IMR-90 (cell line): ENCODE measurements at regions not wholly inside any gene's neighbourhood (a gene's known extent, or its start where the extent isn't known, plus 50 kb on each side); places are given as distances from the start of the nearest gene placed in this dataset.
"Not testable (repeated sequence)": the region's sequence is repeated elsewhere in the genome, so short reads cannot be mapped to it uniquely, and the experiment has no call there.

Source experiments
- ATAC-seq: fragments of 200-7000 bp; cut with Tn5 transposase; 2 replicates; pipeline ENCODE4 v1.9.1; 2020; ENCODE audit warnings: low read depth, mild to moderate bottlenecking, moderate library complexity
- BruUV-seq: library from RNA; stranded (reverse); fragments of 400-500 nt; replicated peaks from 2 replicates; lab custom pipeline; 2021; lab: Mats Ljungman, UMichigan
- CTCF ChIA-PET: fragments of 300-600 bp; formaldehyde crosslinking; extraction: SDS; loops from one replicate; lab custom pipeline; 2021; ENCODE audit warnings: antibody characterized with exemption; lab: Yijun Ruan, JAX
- POLR2A ChIA-PET: fragments of 300-600 bp; sonication (Branson Sonifier 250); formaldehyde crosslinking; loops from one replicate; lab custom pipeline; 2022; ENCODE audit warnings: antibody characterized with exemption; ENCODE audit not compliant: unreplicated experiment; lab: Charles Lee
- DNase-seq: peaks from one replicate; pipeline ENCODE4 v3.0.0; 2013
- H2AFZ ChIP-seq: replicated peaks from 2 replicates; pipeline ENCODE3; 2013; ENCODE audit warnings: low read length, mild to moderate bottlenecking; ENCODE audit not compliant: poor library complexity
- H2AK5ac ChIP-seq: 2 replicates; pipeline ENCODE4 v1.6.1; 2013; ENCODE audit warnings: low read depth, low read length, inconsistent platforms
- H2AK9ac ChIP-seq: replicated peaks from 2 replicates; pipeline ENCODE3; 2013; ENCODE audit warnings: mild to moderate bottlenecking, low read depth, low read length, moderate library complexity; ENCODE audit not compliant: poor library complexity
- H2BK120ac ChIP-seq: 2 replicates; pipeline ENCODE4 v1.6.1; 2013; ENCODE audit warnings: low read depth, low read length, inconsistent platforms
- H2BK15ac ChIP-seq: 3 replicates; pipeline ENCODE4 v1.6.1; 2013; ENCODE audit warnings: low read depth, low read length, inconsistent platforms
- H2BK20ac ChIP-seq: 2 replicates; pipeline ENCODE4 v1.6.1; 2013; ENCODE audit warnings: low read depth, mild to moderate bottlenecking, inconsistent platforms, low read length, moderate library complexity
- H2BK5ac ChIP-seq: 2 replicates; pipeline ENCODE4 v1.6.1; 2013; ENCODE audit warnings: mild to moderate bottlenecking, low read depth, low read length, inconsistent platforms; ENCODE audit not compliant: poor library complexity, severe bottlenecking
- H3K14ac ChIP-seq: replicated peaks from 2 replicates; pipeline ENCODE4 v1.6.1; 2013; ENCODE audit warnings: low read depth, low read length, inconsistent platforms
- H3K18ac ChIP-seq: 2 replicates; pipeline ENCODE4 v1.6.1; 2013; ENCODE audit warnings: low read depth, low read length, control low read depth
- H3K23ac ChIP-seq: 2 replicates; pipeline ENCODE4 v1.6.1; 2013; ENCODE audit warnings: low read depth, low read length, inconsistent platforms
- H3K27ac ChIP-seq: 2 replicates; pipeline ENCODE4 v1.5.1; 2013; ENCODE audit warnings: mild to moderate bottlenecking, control low read depth, low read length; ENCODE audit not compliant: insufficient read depth
- H3K27me3 ChIP-seq: 2 replicates; pipeline ENCODE4 v1.6.1; 2013; ENCODE audit warnings: low read length; ENCODE audit not compliant: control insufficient read depth, insufficient read depth
- H3K36me3 ChIP-seq: 2 replicates; pipeline ENCODE4 v1.6.1; 2013; ENCODE audit warnings: low read length, mixed read lengths; ENCODE audit not compliant: control insufficient read depth, insufficient read depth
- H3K4ac ChIP-seq: 2 replicates; pipeline ENCODE4 v1.6.1; 2013; ENCODE audit warnings: low read depth, low read length, inconsistent platforms
- H3K4me1 ChIP-seq: 2 replicates; pipeline ENCODE4 v1.6.1; 2013; ENCODE audit warnings: low read length, mixed read lengths; ENCODE audit not compliant: control insufficient read depth, insufficient read depth
- H3K4me2 ChIP-seq: 2 replicates; pipeline ENCODE4 v1.6.1; 2013; ENCODE audit warnings: low read depth, mild to moderate bottlenecking, control low read depth, low read length, moderate library complexity
- H3K4me3 ChIP-seq: 2 replicates; pipeline ENCODE4 v1.5.1; 2013; ENCODE audit warnings: low read depth, mild to moderate bottlenecking, control low read depth, low read length, moderate library complexity; ENCODE audit not compliant: insufficient read depth
- H3K56ac ChIP-seq: 2 replicates; pipeline ENCODE4 v1.6.1; 2013; ENCODE audit warnings: low read length, inconsistent platforms; ENCODE audit not compliant: insufficient read depth; ENCODE audit errors: extremely low read depth
- H3K79me1 ChIP-seq, 2 experiments: 2 replicates each; pipeline ENCODE4 v1.6.1; 2013; ENCODE audit warnings: low read length in 2 of 2, inconsistent platforms in 1 of 2, low read depth in 1 of 2
- H3K9ac ChIP-seq: 2 replicates; pipeline ENCODE4 v1.6.1; 2013; ENCODE audit warnings: low read depth, low read length, control low read depth
- H3K9me1 ChIP-seq: 2 replicates; pipeline ENCODE4 v1.6.1; 2013; ENCODE audit warnings: low read length, inconsistent platforms; ENCODE audit not compliant: insufficient read depth
- H3K9me3 ChIP-seq: 2 replicates; pipeline ENCODE4 v1.6.1; 2013; ENCODE audit warnings: low read length; ENCODE audit not compliant: control insufficient read depth, insufficient read depth
- H4K20me1 ChIP-seq: 2 replicates; pipeline ENCODE4 v1.6.1; 2013; ENCODE audit warnings: low read length, inconsistent platforms; ENCODE audit not compliant: insufficient read depth
- H4K5ac ChIP-seq: 2 replicates; pipeline ENCODE4 v1.6.1; 2013; ENCODE audit warnings: mild to moderate bottlenecking, low read depth, low read length, control low read depth
- H4K8ac ChIP-seq, 2 experiments: 2 replicates each; pipeline ENCODE4 v1.6.1; 2013; ENCODE audit warnings: low read depth in 2 of 2, low read length in 2 of 2, control low read depth in 1 of 2, inconsistent platforms in 1 of 2
- H4K91ac ChIP-seq: 2 replicates; pipeline ENCODE4 v1.6.1; 2013; ENCODE audit warnings: low read depth, low read length, inconsistent platforms; ENCODE audit not compliant: insufficient read depth
- ELK1 ChIP-seq: fragments of 150-350 bp; IDR thresholded peaks from 2 replicates; pipeline ENCODE4 v1.6.1; 2016; ENCODE audit warnings: low read depth, mild to moderate bottlenecking, low read length, moderate library complexity, borderline replicate concordance
- RAD21 ChIP-seq: IDR thresholded peaks from 2 replicates; pipeline ENCODE4 v1.6.1; 2012; ENCODE audit warnings: low read length, improper control_type of control experiment
- WGBS, 2 experiments: methylation state at CpG; one replicate each; pipeline versions ENCODE4 v1.1.5 to v1.1.7; 2013; ENCODE audit warnings: missing lambda C conversion rate in 2 of 2; ENCODE audit not compliant: insufficient read length in 1 of 2; ENCODE audit errors: extremely low coverage in 2 of 2; 5-methylcytosine and 5-hydroxymethylcytosine counted together
- dilution Hi-C: fragments of 300-500 bp; cut with HindIII; formaldehyde crosslinking; loops from one replicate; pipeline ENCODE4 v1.14.3; 2018; ENCODE audit warnings: low sequenced_read_pairs; ENCODE audit not compliant: unreplicated experiment
- in situ Hi-C: fragments of 300-500 bp; cut with MboI; formaldehyde crosslinking; loops from 3 replicates; pipeline ENCODE4 v1.14.3; 2019; ENCODE audit warnings: low sequenced_read_pairs, inconsistent platforms, mixed read lengths
- intact Hi-C: fragments of 100-400 bp; cut with micrococcal nuclease; formaldehyde crosslinking; loops from 2 replicates; pipeline ENCODE4 v1.10.0; 2022

- Histone ChIP-seq H4K91ac (no peak overlapping the region), H3K9me3 (no peaks in the 10 kb centered on the region), H3K36me3 (no peaks in the 10 kb centered on the region), H4K5ac (no peak overlapping the region), H3K4me2 (no peak overlapping the region), H3K79me1 (no peaks in the 10 kb centered on the region), H2AK9ac (no peak overlapping the region), H3K4me1 (no peaks in the 10 kb centered on the region), H2BK15ac (no peak overlapping the region), H3K23ac (no peak overlapping the region), H2BK20ac (no peak overlapping the region), H3K27me3 (no peaks in the 10 kb centered on the region), H3K9me1 (no peaks in the 10 kb centered on the region), H4K8ac (no peak overlapping the region), H4K20me1 (no peaks in the 10 kb centered on the region), H2BK5ac (no peak overlapping the region), H3K14ac (no peak overlapping the region), H3K9ac (no peak overlapping the region), H2BK120ac (no peak overlapping the region), H3K18ac (no peak overlapping the region), H3K4me3 (no peak overlapping the region), H2AK5ac (no peak overlapping the region), H3K56ac (no peak overlapping the region), H3K4ac (no peak overlapping the region), H2AFZ (no peak overlapping the region), H3K27ac (no peak overlapping the region)
- ChIA-PET CTCF (no interaction called here), POLR2A (no interaction called here)
- BruUV-seq = no TSS peak
- WGBS, 2 experiments = no CpG with 5 or more reads among the region's 1 CpG
- in situ Hi-C loops (no loop called here), intact Hi-C loops (no loop called here), dilution Hi-C loops (no loop called here)
- DNase-seq (no peak), ATAC-seq (no peak)
- TF ChIP-seq ELK1 (no peak), RAD21 (no peak)
These were observed 144.9 kb upstream of the FOXP2 start for GRCh38 chr7:114269714-114270113.

- H3K56ac ChIP-seq, H2BK5ac ChIP-seq, H2AK5ac ChIP-seq, H2BK20ac ChIP-seq, H2BK15ac ChIP-seq, in situ Hi-C loops, H3K9me3 ChIP-seq, H3K4me1 ChIP-seq, H3K27me3 ChIP-seq, H3K27ac ChIP-seq, H4K20me1 ChIP-seq, H3K4me3 ChIP-seq, dilution Hi-C loops, H3K14ac ChIP-seq, POLR2A ChIA-PET, H3K4ac ChIP-seq, CTCF ChIA-PET, H3K18ac ChIP-seq, ATAC-seq, H3K9ac ChIP-seq, H4K5ac ChIP-seq, H3K23ac ChIP-seq, H2AK9ac ChIP-seq, DNase-seq, H3K4me2 ChIP-seq, H3K36me3 ChIP-seq, H2AFZ ChIP-seq, H3K9me1 ChIP-seq, H4K91ac ChIP-seq, H2BK120ac ChIP-seq, H3K79me1 ChIP-seq, BruUV-seq, H4K8ac ChIP-seq, intact Hi-C loops: not testable (repeated sequence)
- no CpG with 5 or more reads among the region's 3 CpGs for WGBS, 2 experiments
These were observed 147.1 kb upstream of the FOXP2 start for GRCh38 chr7:114267550-114267949.
